Fibroblast of lung (primary cell): ENCODE measurements at regions not wholly inside any gene's neighbourhood (a gene's known extent, or its start where the extent isn't known, plus 50 kb on each side); places are given as distances from the start of the nearest gene placed in this dataset.

Source experiments
- DNase-seq, 2 donors: peaks; one replicate each; pipeline versions ENCODE4 v3.0.0 to v3.0.0-alpha.2; 2010; ENCODE audit warnings: low read depth in 2 of 2
- H2AFZ ChIP-seq: 2 replicates; pipeline ENCODE4 v1.5.1; 2012; ENCODE audit warnings: low read length, control low read depth, inconsistent platforms
- H3K27ac ChIP-seq: 2 replicates; pipeline ENCODE4 v1.5.1; 2011; ENCODE audit warnings: low read length, control low read depth; ENCODE audit not compliant: insufficient read depth
- H3K27me3 ChIP-seq: 2 replicates; pipeline ENCODE4 v1.5.1; 2011; ENCODE audit warnings: mild to moderate bottlenecking, low read length; ENCODE audit not compliant: control insufficient read depth, insufficient read depth
- H3K36me3 ChIP-seq: 2 replicates; pipeline ENCODE4 v1.5.1; 2011; ENCODE audit warnings: low read length; ENCODE audit not compliant: control insufficient read depth, insufficient read depth
- H3K4me1 ChIP-seq: 2 replicates; pipeline ENCODE4 v1.5.1; 2011; ENCODE audit warnings: low read length; ENCODE audit not compliant: control insufficient read depth, insufficient read depth; ENCODE audit errors: extremely low read depth
- H3K4me2 ChIP-seq: 2 replicates; pipeline ENCODE4 v1.5.1; 2011; ENCODE audit warnings: low read length, control low read depth; ENCODE audit not compliant: insufficient read depth; ENCODE audit errors: extremely low read depth
- H3K4me3 ChIP-seq, 4 experiments: fragments of 200-600 bp in 1 of 4; sonication (generic) in 1 of 4; replicated peaks in 1 of 4; 2 replicates each; pipeline ENCODE4 v1.5.1; 2011 to 2016; ENCODE audit warnings: low read length in 4 of 4, low read depth in 3 of 4, mild to moderate bottlenecking in 3 of 4, control low read depth in 2 of 4, inconsistent platforms in 1 of 4, mixed read lengths in 1 of 4; ENCODE audit not compliant: insufficient read depth in 1 of 4; ENCODE audit errors: control extremely low read depth in 1 of 4
- H3K79me2 ChIP-seq: 2 replicates; pipeline ENCODE4 v1.5.1; 2012; ENCODE audit warnings: mild to moderate bottlenecking, low read length, inconsistent platforms; ENCODE audit not compliant: control insufficient read depth, insufficient read depth
- H3K9ac ChIP-seq: 2 replicates; pipeline ENCODE4 v1.5.1; 2011; ENCODE audit warnings: mild to moderate bottlenecking, low read length, control low read depth; ENCODE audit not compliant: insufficient read depth
- H3K9me3 ChIP-seq: 2 replicates; pipeline ENCODE4 v1.5.1; 2012; ENCODE audit warnings: low read depth, low read length; ENCODE audit not compliant: control insufficient read depth, insufficient read depth
- H4K20me1 ChIP-seq: 2 replicates; pipeline ENCODE4 v1.5.1; 2011; ENCODE audit warnings: low read length; ENCODE audit not compliant: control insufficient read depth, insufficient read depth; ENCODE audit errors: extremely low read depth
- EZH2 ChIP-seq: IDR thresholded peaks from 2 replicates; pipeline ENCODE4 v1.5.1; 2012; ENCODE audit warnings: low read length, control low read depth, mild to moderate bottlenecking; ENCODE audit errors: missing control alignments
- TF ChIP-seq, protein P1 (sequence below), 2 donors: IDR thresholded peaks in 1 of 2; conservative IDR thresholded peaks in 1 of 2; 1 replicate in 1 of 2; 2 replicates in 1 of 2; pipeline ENCODE4 v1.5.1; 2011 to 2012; ENCODE audit warnings: low read length in 2 of 2, control low read depth in 1 of 2, inconsistent platforms in 1 of 2, low read depth in 1 of 2, mild to moderate bottlenecking in 1 of 2

DNA sequence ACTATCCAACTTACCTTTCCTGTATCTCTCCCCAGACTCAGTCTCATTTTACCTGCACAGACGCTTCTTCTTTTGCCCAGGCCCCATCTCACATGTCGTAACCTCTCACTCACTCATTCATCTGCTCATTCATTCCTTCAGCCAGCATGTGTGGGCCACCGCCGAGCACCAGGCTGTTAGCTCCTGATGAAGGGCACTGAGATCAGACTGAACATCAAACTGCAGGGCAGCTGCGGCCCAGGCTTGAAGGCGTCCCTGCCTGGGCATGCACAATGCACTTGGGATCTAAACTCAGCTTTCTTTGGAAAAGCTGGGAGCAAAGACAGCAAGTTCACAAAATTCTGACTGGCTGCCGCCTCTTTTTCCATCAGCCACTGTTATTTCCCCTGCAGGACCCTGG, 1456.3 kb downstream of the BRD1 start:
- Histone ChIP-seq H2AFZ (no peak overlapping the region), H3K4me2 (no peak overlapping the region), H3K4me1 (no peaks in the 10 kb centered on the region), H3K79me2 (no peaks in the 10 kb centered on the region), H3K36me3 (no peaks in the 10 kb centered on the region), H4K20me1 (no peaks in the 10 kb centered on the region), H3K27me3 (no peaks in the 10 kb centered on the region), H3K27ac (no peak overlapping the region), H3K4me3 (no peak overlapping the region), H3K9me3 (no peaks in the 10 kb centered on the region), H3K9ac (no peak overlapping the region)
- DNase-seq = no peak
- TF ChIP-seq, protein P1, sequence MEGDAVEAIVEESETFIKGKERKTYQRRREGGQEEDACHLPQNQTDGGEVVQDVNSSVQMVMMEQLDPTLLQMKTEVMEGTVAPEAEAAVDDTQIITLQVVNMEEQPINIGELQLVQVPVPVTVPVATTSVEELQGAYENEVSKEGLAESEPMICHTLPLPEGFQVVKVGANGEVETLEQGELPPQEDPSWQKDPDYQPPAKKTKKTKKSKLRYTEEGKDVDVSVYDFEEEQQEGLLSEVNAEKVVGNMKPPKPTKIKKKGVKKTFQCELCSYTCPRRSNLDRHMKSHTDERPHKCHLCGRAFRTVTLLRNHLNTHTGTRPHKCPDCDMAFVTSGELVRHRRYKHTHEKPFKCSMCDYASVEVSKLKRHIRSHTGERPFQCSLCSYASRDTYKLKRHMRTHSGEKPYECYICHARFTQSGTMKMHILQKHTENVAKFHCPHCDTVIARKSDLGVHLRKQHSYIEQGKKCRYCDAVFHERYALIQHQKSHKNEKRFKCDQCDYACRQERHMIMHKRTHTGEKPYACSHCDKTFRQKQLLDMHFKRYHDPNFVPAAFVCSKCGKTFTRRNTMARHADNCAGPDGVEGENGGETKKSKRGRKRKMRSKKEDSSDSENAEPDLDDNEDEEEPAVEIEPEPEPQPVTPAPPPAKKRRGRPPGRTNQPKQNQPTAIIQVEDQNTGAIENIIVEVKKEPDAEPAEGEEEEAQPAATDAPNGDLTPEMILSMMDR (conservative IDR thresholded peaks at IDR 0.05 in 1 of 2, IDR thresholded peaks at IDR 0.05 in 1 of 2; ENCODE audit: low read depth in 1 of 2, low read length in 2 of 2) = no peak
- no peak for TF ChIP-seq EZH2

DNA sequence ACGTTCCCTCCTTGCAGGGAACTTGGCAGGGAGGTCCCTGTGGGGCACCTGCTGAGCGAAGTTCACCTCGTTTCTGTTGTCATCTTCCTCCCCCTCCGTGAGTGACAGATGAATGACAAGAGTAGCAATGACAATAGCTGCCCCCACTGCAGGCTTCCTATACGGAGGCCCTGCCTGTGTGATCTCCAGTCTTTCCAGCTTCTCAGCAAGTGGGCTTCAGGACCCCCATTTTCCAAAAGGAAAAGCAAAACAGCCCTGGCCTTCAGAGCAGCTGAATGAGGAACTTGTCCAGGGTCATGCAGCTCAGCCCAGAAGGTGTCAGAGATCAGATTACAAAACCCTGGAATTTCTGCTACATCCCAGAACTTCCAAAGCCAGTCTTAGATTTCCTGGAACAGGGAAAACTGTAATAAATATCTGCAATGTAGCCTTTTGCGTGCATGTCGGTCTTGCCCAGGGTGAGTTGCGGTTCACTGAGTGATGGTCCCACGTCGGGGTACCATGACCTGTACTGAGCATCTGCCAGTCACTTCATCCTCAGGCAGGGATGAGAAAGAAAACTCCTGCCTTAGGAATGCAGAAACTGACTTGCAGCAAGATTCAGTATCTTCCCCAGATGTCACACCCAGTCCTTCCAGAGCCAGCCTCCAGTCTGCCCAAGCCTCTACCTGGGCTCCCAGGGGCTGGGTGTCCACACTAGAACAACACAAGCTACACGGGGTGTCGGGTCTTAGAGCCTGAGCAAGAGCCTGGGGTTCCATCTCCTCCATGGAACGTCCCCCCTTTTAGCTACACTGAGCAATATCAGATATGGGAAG, 1457.0 kb downstream of the BRD1 start:
- Histone ChIP-seq H3K36me3 (no peaks in the 10 kb centered on the region), H3K79me2 (no peaks in the 10 kb centered on the region), H3K4me1 (no peaks in the 10 kb centered on the region), H2AFZ (no peak overlapping the region), H3K27me3 (no peaks in the 10 kb centered on the region), H4K20me1 (no peaks in the 10 kb centered on the region), H3K4me2 (no peak overlapping the region), H3K27ac (no peak overlapping the region), H3K9me3 (no peaks in the 10 kb centered on the region), H3K4me3 (no peak overlapping the region), H3K9ac (no peak overlapping the region)
- no peak for DNase-seq
- TF ChIP-seq, protein P1 (conservative IDR thresholded peaks at IDR 0.05 in 1 of 2, IDR thresholded peaks at IDR 0.05 in 1 of 2; ENCODE audit: low read depth in 1 of 2, low read length in 2 of 2) = no peak
- no peak for TF ChIP-seq EZH2

DNA sequence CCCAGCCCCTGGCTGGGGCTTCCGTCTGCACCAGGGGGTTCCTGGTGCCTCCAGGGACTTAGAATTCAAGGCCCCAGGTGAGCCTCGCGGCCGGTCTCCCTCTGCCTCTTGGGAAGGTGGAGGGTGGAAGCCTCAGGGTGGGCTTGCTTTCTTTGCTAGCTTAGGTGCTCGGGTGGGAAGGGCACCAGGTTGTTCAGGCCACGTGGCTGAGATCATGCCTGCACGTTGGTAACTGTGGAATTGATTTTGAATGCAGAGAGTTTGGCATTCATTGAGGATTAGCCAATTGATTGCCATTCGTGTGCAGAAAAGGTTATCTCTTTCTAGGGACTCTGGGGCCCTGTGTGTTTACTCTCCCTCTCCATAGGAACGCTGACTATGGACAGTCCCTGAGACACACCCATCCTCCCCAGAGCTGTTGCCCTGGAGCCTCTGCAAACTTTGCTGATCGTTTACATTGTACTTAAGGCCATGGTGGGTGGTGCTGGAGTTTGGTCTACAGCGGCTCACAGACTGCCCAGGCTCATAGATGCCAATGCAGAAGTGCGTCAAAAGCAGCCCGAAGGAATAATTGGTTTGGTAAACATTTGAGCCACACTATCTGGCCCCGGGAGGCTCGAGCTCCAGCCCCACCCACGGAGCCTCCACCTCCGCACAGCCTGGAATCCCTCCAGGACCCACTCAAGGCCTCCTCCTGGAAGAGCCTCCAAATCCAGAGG, 1457.7 kb downstream of the BRD1 start:
- Histone ChIP-seq H3K36me3 (no peaks in the 10 kb centered on the region), H3K79me2 (no peaks in the 10 kb centered on the region), H2AFZ (no peak overlapping the region), H4K20me1 (no peaks in the 10 kb centered on the region), H3K27me3 (no peaks in the 10 kb centered on the region), H3K9ac (no peak overlapping the region), H3K4me2 (no peak overlapping the region), H3K27ac (no peak overlapping the region), H3K4me1 (no peaks in the 10 kb centered on the region), H3K4me3 (no peak overlapping the region), H3K9me3 (no peaks in the 10 kb centered on the region)
- no peak for TF ChIP-seq EZH2
- TF ChIP-seq, protein P1 (conservative IDR thresholded peaks at IDR 0.05 in 1 of 2, IDR thresholded peaks at IDR 0.05 in 1 of 2; ENCODE audit: low read depth in 1 of 2, low read length in 2 of 2) = no peak
- no peak for DNase-seq
